ENCODE measurements at regions not wholly inside any gene's neighbourhood (a gene's known extent, or its start where the extent isn't known, plus 50 kb on each side); places are given as distances from the start of the nearest gene placed in this dataset.

DNA sequence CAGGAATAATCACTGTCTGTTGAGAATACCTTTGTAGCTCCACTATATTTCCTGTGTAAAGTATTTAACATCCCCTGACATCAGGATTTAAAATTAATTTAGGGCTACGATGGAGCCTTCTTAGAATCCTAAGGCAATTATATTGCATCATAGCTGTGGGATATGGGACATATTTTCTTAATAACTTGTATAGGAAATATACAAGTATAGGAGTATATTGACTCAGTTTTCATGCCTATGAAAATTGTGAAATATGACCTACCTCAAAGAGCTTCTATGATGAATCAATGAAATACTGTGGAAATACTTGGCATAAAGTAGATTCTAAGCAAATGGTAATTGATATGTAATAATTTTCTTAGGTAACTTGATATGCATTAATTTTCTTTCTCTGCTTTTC is 221.0 kb upstream of the KLF4 start:
- Histone ChIP-seq H4K20me1 (replicated peaks; ENCODE audit: insufficient read depth) (no peaks in the 10 kb centered on the region), H3K36me3 (ENCODE audit: insufficient read depth) (no peaks in the 10 kb centered on the region), H3K4me1 (ENCODE audit: insufficient read depth) (no peaks in the 10 kb centered on the region), H3K4me3 (no peak overlapping the region), H2AFZ (no peak overlapping the region), H3K79me2 (replicated peaks; ENCODE audit: insufficient read depth) (no peaks in the 10 kb centered on the region), H3K27me3 (ENCODE audit: insufficient read depth) (no peaks in the 10 kb centered on the region), H3K9me2 (ENCODE audit: insufficient read depth) (no peaks in the 10 kb centered on the region; the same call in 1 of the 2 replicates), H3F3A (replicated peaks; ENCODE audit: low read depth) (no peaks in the 10 kb centered on the region), H3K4me2 (no peak overlapping the region), H3K27ac (ENCODE audit: low read depth) (no peak overlapping the region)
- H3K27me3 Mint-ChIP-seq (ENCODE audit: insufficient read depth, low read depth, poor library complexity) = no peaks in the 10 kb centered on the region
- no peak for TF ChIP-seq NANOG (IDR thresholded peaks at IDR 0.05; ENCODE audit: borderline replicate concordance)
- no peak for TF ChIP-seq JUNB (IDR thresholded peaks at IDR 0.05; ENCODE audit: unreplicated experiment)
- TF ChIP-seq, protein P1, sequence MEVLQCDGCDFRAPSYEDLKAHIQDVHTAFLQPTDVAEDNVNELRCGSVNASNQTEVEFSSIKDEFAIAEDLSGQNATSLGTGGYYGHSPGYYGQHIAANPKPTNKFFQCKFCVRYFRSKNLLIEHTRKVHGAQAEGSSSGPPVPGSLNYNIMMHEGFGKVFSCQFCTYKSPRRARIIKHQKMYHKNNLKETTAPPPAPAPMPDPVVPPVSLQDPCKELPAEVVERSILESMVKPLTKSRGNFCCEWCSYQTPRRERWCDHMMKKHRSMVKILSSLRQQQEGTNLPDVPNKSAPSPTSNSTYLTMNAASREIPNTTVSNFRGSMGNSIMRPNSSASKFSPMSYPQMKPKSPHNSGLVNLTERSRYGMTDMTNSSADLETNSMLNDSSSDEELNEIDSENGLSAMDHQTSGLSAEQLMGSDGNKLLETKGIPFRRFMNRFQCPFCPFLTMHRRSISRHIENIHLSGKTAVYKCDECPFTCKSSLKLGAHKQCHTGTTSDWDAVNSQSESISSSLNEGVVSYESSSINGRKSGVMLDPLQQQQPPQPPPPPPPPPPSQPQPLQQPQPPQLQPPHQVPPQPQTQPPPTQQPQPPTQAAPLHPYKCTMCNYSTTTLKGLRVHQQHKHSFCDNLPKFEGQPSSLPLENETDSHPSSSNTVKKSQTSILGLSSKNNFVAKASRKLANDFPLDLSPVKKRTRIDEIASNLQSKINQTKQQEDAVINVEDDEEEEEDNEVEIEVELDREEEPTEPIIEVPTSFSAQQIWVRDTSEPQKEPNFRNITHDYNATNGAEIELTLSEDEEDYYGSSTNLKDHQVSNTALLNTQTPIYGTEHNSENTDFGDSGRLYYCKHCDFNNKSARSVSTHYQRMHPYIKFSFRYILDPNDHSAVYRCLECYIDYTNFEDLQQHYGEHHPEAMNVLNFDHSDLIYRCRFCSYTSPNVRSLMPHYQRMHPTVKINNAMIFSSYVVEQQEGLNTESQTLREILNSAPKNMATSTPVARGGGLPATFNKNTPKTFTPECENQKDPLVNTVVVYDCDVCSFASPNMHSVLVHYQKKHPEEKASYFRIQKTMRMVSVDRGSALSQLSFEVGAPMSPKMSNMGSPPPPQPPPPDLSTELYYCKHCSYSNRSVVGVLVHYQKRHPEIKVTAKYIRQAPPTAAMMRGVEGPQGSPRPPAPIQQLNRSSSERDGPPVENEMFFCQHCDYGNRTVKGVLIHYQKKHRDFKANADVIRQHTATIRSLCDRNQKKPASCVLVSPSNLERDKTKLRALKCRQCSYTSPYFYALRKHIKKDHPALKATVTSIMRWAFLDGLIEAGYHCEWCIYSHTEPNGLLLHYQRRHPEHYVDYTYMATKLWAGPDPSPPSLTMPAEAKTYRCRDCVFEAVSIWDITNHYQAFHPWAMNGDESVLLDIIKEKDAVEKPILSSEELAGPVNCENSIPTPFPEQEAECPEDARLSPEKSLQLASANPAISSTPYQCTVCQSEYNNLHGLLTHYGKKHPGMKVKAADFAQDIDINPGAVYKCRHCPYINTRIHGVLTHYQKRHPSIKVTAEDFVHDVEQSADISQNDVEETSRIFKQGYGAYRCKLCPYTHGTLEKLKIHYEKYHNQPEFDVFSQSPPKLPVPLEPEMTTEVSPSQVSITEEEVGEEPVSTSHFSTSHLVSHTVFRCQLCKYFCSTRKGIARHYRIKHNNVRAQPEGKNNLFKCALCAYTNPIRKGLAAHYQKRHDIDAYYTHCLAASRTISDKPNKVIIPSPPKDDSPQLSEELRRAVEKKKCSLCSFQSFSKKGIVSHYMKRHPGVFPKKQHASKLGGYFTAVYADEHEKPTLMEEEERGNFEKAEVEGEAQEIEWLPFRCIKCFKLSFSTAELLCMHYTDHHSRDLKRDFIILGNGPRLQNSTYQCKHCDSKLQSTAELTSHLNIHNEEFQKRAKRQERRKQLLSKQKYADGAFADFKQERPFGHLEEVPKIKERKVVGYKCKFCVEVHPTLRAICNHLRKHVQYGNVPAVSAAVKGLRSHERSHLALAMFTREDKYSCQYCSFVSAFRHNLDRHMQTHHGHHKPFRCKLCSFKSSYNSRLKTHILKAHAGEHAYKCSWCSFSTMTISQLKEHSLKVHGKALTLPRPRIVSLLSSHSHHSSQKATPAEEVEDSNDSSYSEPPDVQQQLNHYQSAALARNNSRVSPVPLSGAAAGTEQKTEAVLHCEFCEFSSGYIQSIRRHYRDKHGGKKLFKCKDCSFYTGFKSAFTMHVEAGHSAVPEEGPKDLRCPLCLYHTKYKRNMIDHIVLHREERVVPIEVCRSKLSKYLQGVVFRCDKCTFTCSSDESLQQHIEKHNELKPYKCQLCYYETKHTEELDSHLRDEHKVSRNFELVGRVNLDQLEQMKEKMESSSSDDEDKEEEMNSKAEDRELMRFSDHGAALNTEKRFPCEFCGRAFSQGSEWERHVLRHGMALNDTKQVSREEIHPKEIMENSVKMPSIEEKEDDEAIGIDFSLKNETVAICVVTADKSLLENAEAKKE (CRISPR knock-in tag; IDR thresholded peaks at IDR 0.05) = no peak
- TF ChIP-seq EZH2 (IDR thresholded peaks at IDR 0.05; ENCODE audit: low read depth, unreplicated experiment) = no peak
- no peak for TF ChIP-seq STAT1 (IDR thresholded peaks at IDR 0.05; ENCODE audit: unreplicated experiment)
- TF ChIP-seq, protein P2, sequence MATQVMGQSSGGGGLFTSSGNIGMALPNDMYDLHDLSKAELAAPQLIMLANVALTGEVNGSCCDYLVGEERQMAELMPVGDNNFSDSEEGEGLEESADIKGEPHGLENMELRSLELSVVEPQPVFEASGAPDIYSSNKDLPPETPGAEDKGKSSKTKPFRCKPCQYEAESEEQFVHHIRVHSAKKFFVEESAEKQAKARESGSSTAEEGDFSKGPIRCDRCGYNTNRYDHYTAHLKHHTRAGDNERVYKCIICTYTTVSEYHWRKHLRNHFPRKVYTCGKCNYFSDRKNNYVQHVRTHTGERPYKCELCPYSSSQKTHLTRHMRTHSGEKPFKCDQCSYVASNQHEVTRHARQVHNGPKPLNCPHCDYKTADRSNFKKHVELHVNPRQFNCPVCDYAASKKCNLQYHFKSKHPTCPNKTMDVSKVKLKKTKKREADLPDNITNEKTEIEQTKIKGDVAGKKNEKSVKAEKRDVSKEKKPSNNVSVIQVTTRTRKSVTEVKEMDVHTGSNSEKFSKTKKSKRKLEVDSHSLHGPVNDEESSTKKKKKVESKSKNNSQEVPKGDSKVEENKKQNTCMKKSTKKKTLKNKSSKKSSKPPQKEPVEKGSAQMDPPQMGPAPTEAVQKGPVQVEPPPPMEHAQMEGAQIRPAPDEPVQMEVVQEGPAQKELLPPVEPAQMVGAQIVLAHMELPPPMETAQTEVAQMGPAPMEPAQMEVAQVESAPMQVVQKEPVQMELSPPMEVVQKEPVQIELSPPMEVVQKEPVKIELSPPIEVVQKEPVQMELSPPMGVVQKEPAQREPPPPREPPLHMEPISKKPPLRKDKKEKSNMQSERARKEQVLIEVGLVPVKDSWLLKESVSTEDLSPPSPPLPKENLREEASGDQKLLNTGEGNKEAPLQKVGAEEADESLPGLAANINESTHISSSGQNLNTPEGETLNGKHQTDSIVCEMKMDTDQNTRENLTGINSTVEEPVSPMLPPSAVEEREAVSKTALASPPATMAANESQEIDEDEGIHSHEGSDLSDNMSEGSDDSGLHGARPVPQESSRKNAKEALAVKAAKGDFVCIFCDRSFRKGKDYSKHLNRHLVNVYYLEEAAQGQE (IDR thresholded peaks at IDR 0.05; ENCODE audit: unreplicated experiment) = no peak
- no peak for TF ChIP-seq EZH2phosphoT487 (IDR thresholded peaks at IDR 0.05; ENCODE audit: unreplicated experiment)
- no peak for TF ChIP-seq CTCF (conservative IDR thresholded peaks at IDR 0.05; ENCODE audit: low read depth in 2 of 2)
- no peak for TF ChIP-seq CREB1 (CRISPR knock-in tag; IDR thresholded peaks at IDR 0.05; ENCODE audit: low read depth)
- TF ChIP-seq ZNF331 (CRISPR knock-in tag; IDR thresholded peaks at IDR 0.05; ENCODE audit: low read depth) = no peak
- no peak for TF ChIP-seq ETS1 (IDR thresholded peaks at IDR 0.05)
- TF ChIP-seq POLR2AphosphoS5 (IDR thresholded peaks at IDR 0.05; ENCODE audit: low read depth) = no peak
- TF ChIP-seq ZNF114 (CRISPR knock-in tag; IDR thresholded peaks at IDR 0.05) = no peak
- no peak for DNase-seq (ENCODE audit: low spot score)
- no peaks in the 10 kb centered on the region for H3K4me1 Mint-ChIP-seq
- no peak overlapping the region for H3K27ac Mint-ChIP-seq
- H3K4me3 Mint-ChIP-seq = no peak overlapping the region
- ATAC-seq = no peak
- H3K36me3 Mint-ChIP-seq (ENCODE audit: low read depth) = no peaks in the 10 kb centered on the region
- no peaks in the 10 kb centered on the region for H3K9me3 Mint-ChIP-seq

All from GM23338 (cell line).